Small intestine (tissue), 7 donors: ENCODE measurements at regions not wholly inside any gene's neighbourhood (a gene's known extent, or its start where the extent isn't known, plus 50 kb on each side); places are given as distances from the start of the nearest gene placed in this dataset.

Experiments
- DNase-seq, 2 donors: peaks; one replicate each; pipeline versions ENCODE4 v3.0.0 to v3.0.0-alpha.2; 2013
- FAIRE-seq: peaks from 2 replicates; lab custom pipeline; 2012; peaks lifted over from hg19 to GRCh38; lab: Jason Lieb, UNC
- H3K27ac ChIP-seq, 3 donors: one replicate each; pipeline ENCODE4 v1.5.1; 2013; ENCODE audit warnings: low read length in 2 of 3, mild to moderate bottlenecking in 2 of 3, control low read depth in 1 of 3, inconsistent platforms in 1 of 3, low read depth in 1 of 3, moderate library complexity in 1 of 3
- H3K27me3 ChIP-seq, 3 donors: one replicate each; pipeline ENCODE4 v1.6.1; 2013; ENCODE audit warnings: low read length in 3 of 3, inconsistent platforms in 1 of 3; ENCODE audit not compliant: control insufficient read depth in 3 of 3, insufficient read depth in 3 of 3
- H3K36me3 ChIP-seq, 3 donors: one replicate each; pipeline ENCODE4 v1.6.1; 2013; ENCODE audit warnings: low read length in 3 of 3, inconsistent platforms in 1 of 3, low read depth in 1 of 3, mild to moderate bottlenecking in 1 of 3, moderate library complexity in 1 of 3; ENCODE audit not compliant: control insufficient read depth in 3 of 3, insufficient read depth in 2 of 3
- H3K4me1 ChIP-seq, 3 donors: one replicate each; pipeline ENCODE4 v1.6.1; 2013; ENCODE audit warnings: low read length in 2 of 3, inconsistent platforms in 1 of 3, low read depth in 1 of 3, mild to moderate bottlenecking in 1 of 3, moderate library complexity in 1 of 3; ENCODE audit not compliant: control insufficient read depth in 3 of 3, insufficient read depth in 2 of 3
- H3K4me3 ChIP-seq, 3 donors: one replicate each; pipeline ENCODE4 v1.5.1; 2013; ENCODE audit warnings: low read length in 3 of 3, control low read depth in 1 of 3, inconsistent platforms in 1 of 3, low read depth in 1 of 3, mild to moderate bottlenecking in 1 of 3, moderate library complexity in 1 of 3
- H3K9me3 ChIP-seq, 2 donors: one replicate each; pipeline ENCODE4 v1.6.1; 2013; ENCODE audit warnings: low read depth in 1 of 2, low read length in 1 of 2; ENCODE audit not compliant: control insufficient read depth in 2 of 2, insufficient read depth in 1 of 2
- WGBS, 3 donors: extraction: QIAGEN DNeasy Blood & Tissue Kit; methylation state at CpG; one replicate each; pipeline ENCODE4 v1.1.7; 2013; 5-methylcytosine and 5-hydroxymethylcytosine counted together
- donor health status: healthy with polysubstance abuse.
- donor health status: control.
- donor health status: control.
- donor health status: Bipolar disorder and iron deficiency.
- donor health status: healthy.

DNA sequence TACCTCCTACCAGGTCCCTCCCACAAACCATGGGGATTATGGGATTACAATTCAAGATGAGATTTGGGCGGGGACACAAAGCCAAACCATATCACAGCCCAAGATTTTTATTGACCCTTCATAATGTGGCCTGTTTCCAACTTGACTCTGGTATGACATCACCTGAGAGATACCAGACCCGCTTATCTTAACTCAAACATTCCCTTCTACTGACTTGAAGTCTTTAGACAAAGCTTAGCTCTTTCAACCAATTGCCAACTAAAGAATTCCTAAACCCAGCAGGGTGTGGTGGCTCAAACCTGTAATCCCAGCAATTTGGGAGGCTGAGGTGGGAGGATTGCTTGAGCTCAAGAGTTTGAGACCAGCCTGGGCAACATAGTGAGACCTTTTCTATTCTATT lies 67.9 kb downstream of the CLRN3 start:
- Histone ChIP-seq H3K4me1 (no peaks in the 10 kb centered on the region), H3K27ac (no peak overlapping the region), H3K9me3 (peaks cover 0 to 13% of the 10 kb centered on the region in 2 donors), H3K4me3 (no peak overlapping the region), H3K27me3 (peaks cover 0 to 3% (median 0%) of the 10 kb centered on the region in 3 donors), H3K36me3 (no peaks in the 10 kb centered on the region)
- peak in 1 of 2 donors; percentile 5 for DNase-seq
- FAIRE-seq, result no peak
- 26 to 61% (median 30%) methylated on average over 2 of the region's 2 CpGs for WGBS, 3 donors

DNA sequence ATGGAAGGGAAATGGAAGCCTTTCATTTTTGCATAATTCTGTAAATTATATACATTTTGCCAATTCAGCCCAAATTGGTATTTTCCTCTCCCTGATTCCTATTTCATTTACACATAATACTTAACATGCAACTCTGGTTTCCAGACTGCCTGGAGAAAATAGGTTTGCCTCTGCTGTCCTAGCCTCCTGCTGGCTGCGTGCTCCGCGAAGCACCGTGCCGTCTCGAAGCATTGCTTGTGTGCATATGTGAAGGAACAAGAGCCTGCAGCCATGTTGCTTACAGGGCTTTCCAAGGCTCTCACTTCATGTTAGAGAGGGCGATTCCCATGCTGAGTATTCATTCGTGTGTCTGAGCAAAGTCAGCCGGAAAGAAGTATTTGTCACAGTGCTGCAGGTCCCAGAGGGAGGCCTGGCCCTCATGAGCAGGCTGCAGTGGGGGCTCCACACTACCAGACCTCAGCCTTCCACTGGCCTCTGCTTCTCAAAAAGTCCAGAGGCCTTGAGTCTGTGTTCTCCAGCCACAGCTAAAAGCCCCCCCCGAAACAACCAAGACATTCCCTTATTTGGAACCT lies 66.5 kb downstream of the CLRN3 start:
- H3K4me3 ChIP-seq, result no peak overlapping the region
- no peaks in the 10 kb centered on the region for H3K36me3 ChIP-seq
- H3K27me3 ChIP-seq, result peaks cover 0 to 3% (median 0%) of the 10 kb centered on the region in 3 donors
- no peaks in the 10 kb centered on the region for H3K4me1 ChIP-seq
- no peak overlapping the region for H3K27ac ChIP-seq
- 87 to 91% (median 88%) methylated on average over 10 of the region's 10 CpGs for WGBS, 3 donors
- no peak for FAIRE-seq
- no peak for DNase-seq
- H3K9me3 ChIP-seq, result peaks cover 0 to 13% of the 10 kb centered on the region in 2 donors

DNA sequence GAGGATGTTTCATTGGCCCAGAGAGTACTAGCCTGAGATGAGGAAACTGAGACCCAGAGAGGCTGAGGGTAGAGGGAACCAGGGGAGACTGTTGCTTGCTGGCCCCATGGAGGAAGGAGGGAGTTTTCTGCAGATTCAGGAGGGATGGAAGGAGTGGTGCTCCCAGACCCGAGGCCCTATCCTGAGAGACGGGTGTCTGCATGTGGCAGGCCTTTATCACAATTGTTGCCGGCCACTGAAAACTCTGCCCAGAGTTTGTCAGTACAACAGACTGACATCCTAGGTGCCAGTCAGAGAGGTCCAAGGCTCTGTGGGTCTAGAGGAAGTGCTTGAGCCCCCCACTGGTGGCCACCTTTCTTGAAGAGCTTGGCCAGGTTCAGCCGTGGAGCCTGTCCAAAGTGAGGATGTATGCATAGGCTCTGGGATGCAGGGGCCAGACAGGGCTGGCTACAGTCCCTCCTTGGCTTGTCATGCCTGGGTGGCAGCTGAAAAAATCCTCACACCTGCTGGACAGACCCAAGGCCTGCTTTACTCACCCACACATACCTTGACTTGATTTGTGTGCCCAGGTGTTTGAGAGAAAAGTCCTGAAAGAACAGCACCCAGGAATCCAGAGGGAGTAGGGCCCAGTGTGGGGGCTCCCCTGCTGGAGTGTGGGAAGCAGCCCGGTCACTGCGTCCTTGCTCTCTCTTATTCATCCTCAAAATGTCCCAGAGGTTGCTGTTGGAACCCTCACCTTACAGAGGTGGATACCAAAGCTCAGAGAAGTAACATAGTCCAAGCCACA lies 65.2 kb downstream of the CLRN3 start:
- FAIRE-seq (no peak), DNase-seq (no peak)
- peaks cover 0 to 13% of the 10 kb centered on the region in 2 donors for H3K9me3 ChIP-seq
- H3K36me3 ChIP-seq, result no peaks in the 10 kb centered on the region
- H3K4me1 ChIP-seq, result no peaks in the 10 kb centered on the region
- no peak overlapping the region for H3K4me3 ChIP-seq
- H3K27me3 ChIP-seq, result peaks cover 0 to 4% (median 0%) of the 10 kb centered on the region in 3 donors
- H3K27ac ChIP-seq, result no peak overlapping the region
- WGBS, 3 donors, result 69 to 74% (median 73%) methylated on average over 6 of the region's 6 CpGs
